Left lung (tissue), 4 donors: ENCODE measurements at regions not wholly inside any gene's neighbourhood (a gene's known extent, or its start where the extent isn't known, plus 50 kb on each side); places are given as distances from the start of the nearest gene placed in this dataset.

Source experiments
- ATAC-seq: fragments of 200-7000 bp; cut with Tn5 transposase; one replicate; pipeline ENCODE4 v1.9.1; 2020; ENCODE audit warnings: moderate library complexity
- DNase-seq, 4 donors: peaks; one replicate each; pipeline ENCODE4 v3.0.0-alpha.2; 2013 to 2020
- H3K27ac ChIP-seq, 2 donors: fragments of 200-600 bp; sonication (generic) in 1 of 2; one replicate each; pipeline versions ENCODE4 v1.5.0 to v1.8.0; 2020 to 2021
- H3K27me3 ChIP-seq, 2 donors: fragments of 200-600 bp; sonication (generic) in 1 of 2; one replicate each; pipeline versions ENCODE4 v1.5.0 to v1.8.0; 2020 to 2021
- H3K36me3 ChIP-seq, 2 donors: fragments of 200-600 bp; sonication (generic) in 1 of 2; one replicate each; pipeline versions ENCODE4 v1.5.0 to v1.8.0; 2020 to 2021
- H3K4me1 ChIP-seq, 2 donors: fragments of 200-600 bp; one replicate each; pipeline ENCODE4 v1.8.0; 2021
- H3K4me3 ChIP-seq, 2 donors: fragments of 200-600 bp; sonication (generic) in 1 of 2; one replicate each; pipeline versions ENCODE4 v1.5.0 to v1.8.0; 2020 to 2021; ENCODE audit warnings: mild to moderate bottlenecking in 1 of 2
- H3K9me3 ChIP-seq, 2 donors: fragments of 200-600 bp; sonication (generic) in 1 of 2; one replicate each; pipeline versions ENCODE4 v1.5.0 to v1.8.0; 2020 to 2021
- intact Hi-C, 2 donors: fragments of 100-400 bp; cut with DNase I; formaldehyde crosslinking; loops; one replicate each; pipeline versions ENCODE4 v1.11.2 to v1.14.2; 2022
- TF ChIP-seq, protein P1 (sequence below), 2 donors: fragments of 200-600 bp; sonication (generic) in 1 of 2; IDR thresholded peaks; one replicate each; pipeline versions ENCODE4 v1.5.0 to v1.8.0; 2021; ENCODE audit warnings: antibody characterized with exemption in 2 of 2
- donor health status: DM: no; HTN: yes; CAD: no.
- donor health status: DM: no; HTN: no; CAD: no.

DNA sequence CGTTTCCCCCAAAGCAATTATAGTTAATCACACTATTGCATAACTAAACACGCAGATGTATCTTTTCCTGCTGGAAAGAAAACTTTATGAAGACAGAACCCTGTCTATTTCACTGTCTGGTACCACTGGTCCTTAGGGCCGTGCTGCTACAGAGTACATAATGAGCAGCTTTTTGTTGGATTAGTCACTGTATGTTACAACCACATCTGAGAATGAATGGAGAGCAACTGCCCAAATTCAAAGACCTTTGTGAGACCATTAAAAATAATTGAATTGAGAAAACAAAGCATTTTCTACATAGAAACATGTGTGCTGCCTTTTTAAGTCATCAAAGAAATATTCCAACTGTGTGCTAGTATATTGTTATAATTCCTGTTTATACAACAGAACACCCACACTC lies 111.3 kb upstream of the SORCS1 start:
- TF ChIP-seq, protein P1, sequence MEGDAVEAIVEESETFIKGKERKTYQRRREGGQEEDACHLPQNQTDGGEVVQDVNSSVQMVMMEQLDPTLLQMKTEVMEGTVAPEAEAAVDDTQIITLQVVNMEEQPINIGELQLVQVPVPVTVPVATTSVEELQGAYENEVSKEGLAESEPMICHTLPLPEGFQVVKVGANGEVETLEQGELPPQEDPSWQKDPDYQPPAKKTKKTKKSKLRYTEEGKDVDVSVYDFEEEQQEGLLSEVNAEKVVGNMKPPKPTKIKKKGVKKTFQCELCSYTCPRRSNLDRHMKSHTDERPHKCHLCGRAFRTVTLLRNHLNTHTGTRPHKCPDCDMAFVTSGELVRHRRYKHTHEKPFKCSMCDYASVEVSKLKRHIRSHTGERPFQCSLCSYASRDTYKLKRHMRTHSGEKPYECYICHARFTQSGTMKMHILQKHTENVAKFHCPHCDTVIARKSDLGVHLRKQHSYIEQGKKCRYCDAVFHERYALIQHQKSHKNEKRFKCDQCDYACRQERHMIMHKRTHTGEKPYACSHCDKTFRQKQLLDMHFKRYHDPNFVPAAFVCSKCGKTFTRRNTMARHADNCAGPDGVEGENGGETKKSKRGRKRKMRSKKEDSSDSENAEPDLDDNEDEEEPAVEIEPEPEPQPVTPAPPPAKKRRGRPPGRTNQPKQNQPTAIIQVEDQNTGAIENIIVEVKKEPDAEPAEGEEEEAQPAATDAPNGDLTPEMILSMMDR (IDR thresholded peaks at IDR 0.05), result no peak
- H3K36me3 ChIP-seq, result no peaks in the 10 kb centered on the region
- no peaks in the 10 kb centered on the region for H3K27me3 ChIP-seq
- ATAC-seq, result no peak
- no peak for DNase-seq
- H3K27ac ChIP-seq, result no peak overlapping the region
- intact Hi-C loops, result no loop called here
- no peaks in the 10 kb centered on the region for H3K9me3 ChIP-seq
- H3K4me1 ChIP-seq, result no peaks in the 10 kb centered on the region
- H3K4me3 ChIP-seq, result no peak overlapping the region

DNA sequence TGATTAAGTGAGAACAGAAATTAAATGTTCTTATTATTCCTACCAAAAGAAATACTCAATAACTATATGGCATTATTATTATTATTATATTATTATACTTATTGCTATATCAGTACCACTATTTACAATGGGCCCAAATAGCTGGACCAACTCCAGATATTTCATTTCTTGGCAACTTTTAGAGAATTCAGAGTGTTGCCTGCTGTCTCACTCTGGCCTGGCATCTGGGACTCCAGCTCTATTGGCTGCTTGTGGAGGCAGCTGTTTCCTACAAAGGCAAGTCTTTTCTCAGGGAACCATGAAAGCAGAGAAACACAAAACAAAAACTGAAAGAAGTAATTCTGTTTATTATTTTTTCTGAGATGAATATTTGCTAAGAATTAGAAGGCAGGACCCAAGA lies 105.1 kb upstream of the SORCS1 start:
- TF ChIP-seq, protein P1 (IDR thresholded peaks at IDR 0.05), result no peak
- DNase-seq, result peak in 1 of 4 donors; percentile 5
- no peak for ATAC-seq

DNA sequence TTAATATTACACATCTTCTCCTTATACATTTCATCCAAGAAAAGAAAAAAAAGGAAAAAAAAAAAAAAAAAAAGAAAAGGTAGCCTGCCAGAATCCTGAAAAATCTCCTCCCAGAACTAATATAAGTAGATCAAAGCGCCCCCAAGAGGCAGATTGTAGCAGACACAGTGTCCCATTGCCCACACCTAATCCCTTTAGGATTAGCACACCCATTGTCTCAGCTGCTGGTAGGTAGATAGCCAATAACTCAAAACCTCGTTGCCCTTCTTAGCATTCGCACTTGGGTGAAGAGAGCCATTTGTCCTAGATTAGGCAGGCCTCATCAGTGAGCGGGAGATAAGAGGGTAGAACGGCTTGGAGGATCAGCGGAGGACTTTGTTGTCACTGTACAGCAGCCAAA lies 100.2 kb upstream of the SORCS1 start:
- DNase-seq (no peak), ATAC-seq (no peak)
- intact Hi-C loops, result no loop called here
- Histone ChIP-seq H3K36me3 (no peaks in the 10 kb centered on the region), H3K27me3 (no peaks in the 10 kb centered on the region), H3K9me3 (no peaks in the 10 kb centered on the region), H3K27ac (no peak overlapping the region), H3K4me3 (no peak overlapping the region), H3K4me1 (no peaks in the 10 kb centered on the region)
- TF ChIP-seq, protein P1 (IDR thresholded peaks at IDR 0.05), result no peak

More for the DNA sequence above, 105.1 kb upstream of the SORCS1 start:
- Histone ChIP-seq H3K4me1 (no peaks in the 10 kb centered on the region), H3K36me3 (no peaks in the 10 kb centered on the region), H3K4me3 (no peak overlapping the region), H3K9me3 (no peaks in the 10 kb centered on the region), H3K27ac (no peak overlapping the region), H3K27me3 (no peaks in the 10 kb centered on the region)
- intact Hi-C loops, result no loop called here

DNA sequence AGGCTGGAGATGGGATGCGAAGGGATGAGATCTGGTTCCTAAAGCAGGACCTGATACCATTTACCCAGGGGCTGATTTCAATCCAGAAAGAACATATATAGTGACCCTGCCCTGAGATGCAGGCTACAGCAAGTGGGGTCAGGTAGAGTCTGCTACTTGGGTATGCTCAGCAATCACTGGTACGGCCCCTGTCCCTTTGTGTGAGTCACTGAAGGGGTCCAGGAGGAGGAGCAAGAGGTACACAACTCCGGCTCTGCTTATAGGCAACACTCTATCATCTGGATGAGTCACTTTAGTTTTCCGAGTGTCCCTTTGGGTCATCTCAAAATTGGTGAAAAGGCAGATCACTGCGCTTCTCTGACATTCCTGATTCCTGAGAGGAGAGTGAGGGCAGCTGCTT lies 79.6 kb upstream of the SORCS1 start:
- Histone ChIP-seq H3K36me3 (no peaks in the 10 kb centered on the region), H3K9me3 (no peaks in the 10 kb centered on the region), H3K27me3 (no peaks in the 10 kb centered on the region), H3K27ac (no peak overlapping the region), H3K4me1 (no peaks in the 10 kb centered on the region), H3K4me3 (no peak overlapping the region)
- TF ChIP-seq, protein P1 (IDR thresholded peaks at IDR 0.05), result no peak
- ATAC-seq, result no peak
- intact Hi-C loops, result no loop called here
- no peak for DNase-seq

DNA sequence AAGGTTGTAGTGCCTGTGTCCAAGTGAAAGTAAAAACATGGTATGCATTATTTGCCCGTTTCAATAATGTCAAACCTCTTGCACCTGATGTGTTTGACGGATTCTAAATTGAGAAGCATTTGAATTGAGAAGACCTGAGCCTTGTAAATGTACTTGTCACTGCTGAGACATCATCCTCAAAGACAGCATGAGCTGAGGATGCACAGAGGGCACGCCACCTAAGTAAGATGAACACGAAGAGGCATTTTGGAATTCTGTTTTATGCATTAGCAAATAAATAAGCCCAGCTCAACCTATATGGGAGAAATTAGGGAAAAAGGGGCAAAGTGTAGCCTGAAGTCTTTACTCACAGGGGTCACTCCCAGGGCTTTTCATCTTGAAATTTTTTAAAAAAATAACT lies 73.8 kb upstream of the SORCS1 start:
- Histone ChIP-seq H3K27me3 (no peaks in the 10 kb centered on the region), H3K9me3 (no peaks in the 10 kb centered on the region), H3K27ac (no peak overlapping the region), H3K4me3 (no peak overlapping the region), H3K36me3 (no peaks in the 10 kb centered on the region), H3K4me1 (no peaks in the 10 kb centered on the region)
- intact Hi-C loops, result no loop called here
- no peak for ATAC-seq
- TF ChIP-seq, protein P1 (IDR thresholded peaks at IDR 0.05), result no peak
- DNase-seq, result no peak
